GM19372 (cell line): ENCODE measurements at regions not wholly inside any gene's neighbourhood (a gene's known extent, or its start where the extent isn't known, plus 50 kb on each side); places are given as distances from the start of the nearest gene placed in this dataset.
"Not testable (repeated sequence)": the region's sequence is repeated elsewhere in the genome, so short reads cannot be mapped to it uniquely, and the experiment has no call there.

Source experiments
- ATAC-seq: cut with Tn5 transposase; IDR thresholded peaks from one replicate; pipeline ENCODE4 v1.9.1; 2021; ENCODE audit warnings: mild to moderate bottlenecking, low read depth, moderate library complexity; ENCODE audit not compliant: unreplicated experiment

- ATAC-seq = not testable (repeated sequence)
Measured at GRCh38 chr9:66152406-66152805, 415.5 kb downstream of the FOXD4L4 start.

GRCh38 chr9:66153021-66153725, 416.2 kb downstream of the FOXD4L4 start:
- ATAC-seq = peak; percentile 100

- not testable (repeated sequence) for ATAC-seq
Measured at GRCh38 chr9:66153971-66154691, 417.2 kb downstream of the FOXD4L4 start.

GRCh38 chr9:66182316-66182715, 445.4 kb downstream of the FOXD4L4 start:
- not testable (repeated sequence) for ATAC-seq

GRCh38 chr9:66183648-66184047, 446.7 kb downstream of the FOXD4L4 start:
- ATAC-seq = not testable (repeated sequence)

GRCh38 chr9:66197199-66197598, 460.3 kb downstream of the FOXD4L4 start:
- ATAC-seq = not testable (repeated sequence)

GRCh38 chr9:66198421-66198820, 461.5 kb downstream of the FOXD4L4 start:
- not testable (repeated sequence) for ATAC-seq

- not testable (repeated sequence) for ATAC-seq
Measured at GRCh38 chr9:66206617-66207016, 469.7 kb downstream of the FOXD4L4 start.

GRCh38 chr9:66207914-66208313, 471.0 kb downstream of the FOXD4L4 start:
- not testable (repeated sequence) for ATAC-seq

GRCh38 chr9:66244763-66245162, 507.8 kb downstream of the FOXD4L4 start:
- ATAC-seq = not testable (repeated sequence)

GRCh38 chr9:66245481-66245880, 508.5 kb downstream of the FOXD4L4 start:
- ATAC-seq = not testable (repeated sequence)

- ATAC-seq = not testable (repeated sequence)
Measured at GRCh38 chr9:66257581-66257980, 520.6 kb downstream of the FOXD4L4 start.

- not testable (repeated sequence) for ATAC-seq
Measured at GRCh38 chr9:66261576-66261975, 524.6 kb downstream of the FOXD4L4 start.

- not testable (repeated sequence) for ATAC-seq
Measured at GRCh38 chr9:66263621-66264020, 526.7 kb downstream of the FOXD4L4 start.

GRCh38 chr9:66264786-66265185, 527.8 kb downstream of the FOXD4L4 start:
- not testable (repeated sequence) for ATAC-seq

- ATAC-seq = not testable (repeated sequence)
Measured at GRCh38 chr9:66266202-66266601, 529.3 kb downstream of the FOXD4L4 start.

- ATAC-seq = not testable (repeated sequence)
Measured at GRCh38 chr9:66266856-66267430, 530.0 kb downstream of the FOXD4L4 start.

GRCh38 chr9:66267684-66268083, 530.7 kb downstream of the FOXD4L4 start:
- ATAC-seq = not testable (repeated sequence)

GRCh38 chr9:66269024-66269423, 532.1 kb downstream of the FOXD4L4 start:
- not testable (repeated sequence) for ATAC-seq

GRCh38 chr9:66269783-66270182, 532.8 kb downstream of the FOXD4L4 start:
- ATAC-seq = peak; percentile 49

- ATAC-seq = not testable (repeated sequence)
Measured at GRCh38 chr9:66278809-66279208, 541.9 kb downstream of the FOXD4L4 start.
